Erythroblast (primary cell): ENCODE measurements at regions not wholly inside any gene's neighbourhood (a gene's known extent, or its start where the extent isn't known, plus 50 kb on each side); places are given as distances from the start of the nearest gene placed in this dataset.

Experiments used
- GATA1 ChIP-seq: IDR thresholded peaks from 2 replicates; pipeline ENCODE4 v1.6.1; 2011; ENCODE audit warnings: low read depth, mild to moderate bottlenecking, control low read depth, low read length, moderate library complexity
- POLR2A ChIP-seq: IDR thresholded peaks from 2 replicates; pipeline ENCODE4 v1.6.1; 2011; ENCODE audit warnings: mild to moderate bottlenecking, low read length

GRCh38 chr10:130547368-130547767 is 411.2 kb downstream of the GLRX3 start:
- TF ChIP-seq POLR2A (no peak), GATA1 (no peak)
